Osteocyte (in vitro differentiated cells): ENCODE measurements at regions not wholly inside any gene's neighbourhood (a gene's known extent, or its start where the extent isn't known, plus 50 kb on each side); places are given as distances from the start of the nearest gene placed in this dataset.

Source experiments
- DNase-seq: peaks from one replicate; pipeline ENCODE4 v3.0.0; 2021; ENCODE audit warnings: mixed read lengths; ENCODE audit not compliant: unreplicated experiment; ENCODE audit errors: extremely low spot score
- H3K27ac Mint-ChIP-seq: one replicate; pipeline ENCODE4 v1.8.0; 2021; ENCODE audit warnings: mild to moderate bottlenecking, mixed read lengths; ENCODE audit not compliant: unreplicated experiment
- H3K27me3 Mint-ChIP-seq: one replicate; pipeline ENCODE4 v1.8.0; 2021; ENCODE audit warnings: mixed read lengths; ENCODE audit not compliant: unreplicated experiment
- H3K36me3 Mint-ChIP-seq: one replicate; pipeline ENCODE4 v1.8.0; 2021; ENCODE audit warnings: mixed read lengths; ENCODE audit not compliant: unreplicated experiment
- H3K4me1 Mint-ChIP-seq: one replicate; pipeline ENCODE4 v1.8.0; 2021; ENCODE audit warnings: mixed read lengths; ENCODE audit not compliant: unreplicated experiment
- H3K4me3 Mint-ChIP-seq: one replicate; pipeline ENCODE4 v1.8.0; 2021; ENCODE audit warnings: mild to moderate bottlenecking, moderate library complexity, mixed read lengths; ENCODE audit not compliant: unreplicated experiment
- H3K9me3 Mint-ChIP-seq: one replicate; pipeline ENCODE4 v1.8.0; 2021; ENCODE audit warnings: mixed read lengths; ENCODE audit not compliant: unreplicated experiment
- TF ChIP-seq, protein P1 (sequence below): fragments of 200-600 bp; sonication (generic); IDR thresholded peaks from 2 replicates; pipeline ENCODE4 v1.5.0; 2021; ENCODE audit warnings: antibody characterized with exemption, mild to moderate bottlenecking, moderate library complexity

DNA sequence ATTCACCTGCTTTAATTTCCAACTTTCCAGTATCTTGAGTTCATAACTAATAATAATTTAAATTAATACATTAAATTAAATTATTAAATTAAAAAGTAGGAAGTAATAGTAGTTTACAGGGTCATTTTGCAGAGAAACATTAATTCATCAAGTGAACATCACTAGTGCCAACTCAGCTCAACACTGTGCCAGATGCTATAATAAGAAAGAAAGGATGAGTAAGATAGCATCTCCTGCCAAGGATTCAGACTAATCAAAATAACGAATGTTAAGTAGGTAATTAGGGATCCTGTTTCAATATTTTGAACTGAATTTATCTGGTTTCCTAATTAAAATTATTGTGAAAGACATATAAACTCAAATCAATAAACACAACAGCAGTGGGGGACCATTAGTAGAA lies 596.7 kb downstream of the SLC6A15 start:
- DNase-seq: no peak
- TF ChIP-seq, protein P1, sequence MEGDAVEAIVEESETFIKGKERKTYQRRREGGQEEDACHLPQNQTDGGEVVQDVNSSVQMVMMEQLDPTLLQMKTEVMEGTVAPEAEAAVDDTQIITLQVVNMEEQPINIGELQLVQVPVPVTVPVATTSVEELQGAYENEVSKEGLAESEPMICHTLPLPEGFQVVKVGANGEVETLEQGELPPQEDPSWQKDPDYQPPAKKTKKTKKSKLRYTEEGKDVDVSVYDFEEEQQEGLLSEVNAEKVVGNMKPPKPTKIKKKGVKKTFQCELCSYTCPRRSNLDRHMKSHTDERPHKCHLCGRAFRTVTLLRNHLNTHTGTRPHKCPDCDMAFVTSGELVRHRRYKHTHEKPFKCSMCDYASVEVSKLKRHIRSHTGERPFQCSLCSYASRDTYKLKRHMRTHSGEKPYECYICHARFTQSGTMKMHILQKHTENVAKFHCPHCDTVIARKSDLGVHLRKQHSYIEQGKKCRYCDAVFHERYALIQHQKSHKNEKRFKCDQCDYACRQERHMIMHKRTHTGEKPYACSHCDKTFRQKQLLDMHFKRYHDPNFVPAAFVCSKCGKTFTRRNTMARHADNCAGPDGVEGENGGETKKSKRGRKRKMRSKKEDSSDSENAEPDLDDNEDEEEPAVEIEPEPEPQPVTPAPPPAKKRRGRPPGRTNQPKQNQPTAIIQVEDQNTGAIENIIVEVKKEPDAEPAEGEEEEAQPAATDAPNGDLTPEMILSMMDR: no peak
- no peak overlapping the region for H3K4me3 Mint-ChIP-seq
- no peaks in the 10 kb centered on the region for H3K4me1 Mint-ChIP-seq
- H3K9me3 Mint-ChIP-seq: no peaks in the 10 kb centered on the region
- H3K27me3 Mint-ChIP-seq: no peaks in the 10 kb centered on the region
- no peaks in the 10 kb centered on the region for H3K36me3 Mint-ChIP-seq
- H3K27ac Mint-ChIP-seq: no peak overlapping the region

DNA sequence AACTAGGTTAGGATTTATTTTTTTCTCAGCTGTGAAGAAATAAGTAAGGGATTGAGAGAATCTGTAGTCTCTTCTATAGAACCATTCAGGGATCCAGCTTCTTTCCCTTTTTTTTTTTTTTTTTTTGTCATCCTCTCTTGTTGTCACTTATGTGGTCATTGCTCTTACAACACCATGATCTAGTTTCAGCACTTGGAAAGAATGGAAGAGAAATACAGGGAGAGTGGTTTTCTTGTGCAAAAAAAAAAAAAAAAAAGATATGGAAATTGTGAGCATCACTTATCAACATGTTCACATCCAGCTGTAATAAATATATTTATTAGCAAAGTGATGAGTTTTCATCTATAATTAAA lies 599.3 kb downstream of the SLC6A15 start:
- H3K36me3 Mint-ChIP-seq: no peaks in the 10 kb centered on the region
- TF ChIP-seq, protein P1: no peak
- no peak for DNase-seq
- H3K4me1 Mint-ChIP-seq: no peaks in the 10 kb centered on the region
- H3K4me3 Mint-ChIP-seq: no peak overlapping the region
- no peaks in the 10 kb centered on the region for H3K9me3 Mint-ChIP-seq
- no peaks in the 10 kb centered on the region for H3K27me3 Mint-ChIP-seq
- H3K27ac Mint-ChIP-seq: no peak overlapping the region

DNA sequence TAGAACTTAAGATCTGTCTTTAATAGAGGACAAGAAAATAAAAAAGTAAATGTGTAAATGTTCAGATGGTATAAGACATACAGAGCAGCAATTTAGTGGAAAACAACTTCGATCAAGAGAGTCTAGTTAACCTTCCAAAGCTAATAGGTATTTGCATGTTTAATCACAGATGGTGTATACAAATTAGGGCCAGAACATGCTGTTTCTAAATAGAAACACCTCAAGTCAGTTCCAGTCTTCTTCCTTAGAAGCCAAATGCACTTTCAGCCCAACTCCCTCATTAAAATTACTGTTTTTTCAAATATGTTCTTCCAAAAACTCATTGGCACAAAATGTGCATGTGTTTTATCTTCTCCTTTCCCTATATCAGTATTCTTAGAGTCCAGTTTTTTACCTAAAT lies 604.4 kb downstream of the SLC6A15 start:
- no peak overlapping the region for H3K27ac Mint-ChIP-seq
- H3K36me3 Mint-ChIP-seq: no peaks in the 10 kb centered on the region
- TF ChIP-seq, protein P1: no peak
- no peaks in the 10 kb centered on the region for H3K9me3 Mint-ChIP-seq
- no peak for DNase-seq
- no peaks in the 10 kb centered on the region for H3K4me1 Mint-ChIP-seq
- no peak overlapping the region for H3K4me3 Mint-ChIP-seq
- H3K27me3 Mint-ChIP-seq: no peaks in the 10 kb centered on the region

DNA sequence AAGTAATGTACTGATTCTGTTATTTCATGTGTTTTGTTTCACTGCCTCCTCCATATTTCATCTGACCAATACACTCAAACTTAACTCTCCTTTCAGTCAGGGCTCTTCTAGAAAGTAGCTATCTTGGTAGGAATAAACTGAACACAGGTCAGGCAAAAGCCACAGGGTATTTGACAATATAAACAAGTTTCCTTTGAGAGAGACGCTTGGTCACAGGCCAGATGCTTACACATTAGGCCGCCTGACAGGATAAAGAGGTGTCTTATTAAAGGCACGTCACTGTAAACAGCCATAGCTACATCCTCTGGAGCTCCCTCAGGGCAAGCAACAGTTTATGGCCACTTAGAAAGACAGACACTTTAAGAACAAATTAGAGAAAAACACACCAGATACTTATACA lies 607.5 kb downstream of the SLC6A15 start:
- DNase-seq: no peak
- no peaks in the 10 kb centered on the region for H3K9me3 Mint-ChIP-seq
- no peak overlapping the region for H3K4me3 Mint-ChIP-seq
- H3K27me3 Mint-ChIP-seq: no peaks in the 10 kb centered on the region
- H3K27ac Mint-ChIP-seq: no peak overlapping the region
- H3K4me1 Mint-ChIP-seq: no peaks in the 10 kb centered on the region
- no peaks in the 10 kb centered on the region for H3K36me3 Mint-ChIP-seq
- TF ChIP-seq, protein P1: no peak

DNA sequence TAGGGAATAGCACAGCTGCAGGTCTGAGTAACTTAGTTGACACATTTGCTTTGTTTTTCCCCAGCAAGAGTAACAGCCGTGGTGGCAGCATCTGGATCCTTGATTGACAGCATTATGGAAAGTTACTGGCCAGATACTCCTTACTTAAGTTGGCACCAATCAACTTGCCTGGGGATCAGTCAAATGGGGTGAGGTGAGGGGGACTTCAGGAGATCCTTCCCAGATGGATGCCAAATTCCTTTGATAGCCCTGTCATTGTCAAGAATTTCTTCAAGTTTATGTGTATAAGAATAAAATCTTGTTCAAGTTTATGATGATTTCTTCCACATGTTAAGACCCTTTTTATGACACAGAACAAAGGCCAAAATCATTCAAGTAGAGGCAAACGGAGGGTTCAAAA lies 618.4 kb downstream of the SLC6A15 start:
- Mint-ChIP-seq H3K27me3 (no peaks in the 10 kb centered on the region), H3K36me3 (no peaks in the 10 kb centered on the region), H3K4me3 (no peak overlapping the region), H3K4me1 (peaks cover 2% of the 10 kb centered on the region), H3K27ac (no peak overlapping the region), H3K9me3 (peaks cover 19% of the 10 kb centered on the region)
- TF ChIP-seq, protein P1: no peak
- DNase-seq: no peak
